ENCODE measurements at regions not wholly inside any gene's neighbourhood (a gene's known extent, or its start where the extent isn't known, plus 50 kb on each side); places are given as distances from the start of the nearest gene placed in this dataset.

DNA sequence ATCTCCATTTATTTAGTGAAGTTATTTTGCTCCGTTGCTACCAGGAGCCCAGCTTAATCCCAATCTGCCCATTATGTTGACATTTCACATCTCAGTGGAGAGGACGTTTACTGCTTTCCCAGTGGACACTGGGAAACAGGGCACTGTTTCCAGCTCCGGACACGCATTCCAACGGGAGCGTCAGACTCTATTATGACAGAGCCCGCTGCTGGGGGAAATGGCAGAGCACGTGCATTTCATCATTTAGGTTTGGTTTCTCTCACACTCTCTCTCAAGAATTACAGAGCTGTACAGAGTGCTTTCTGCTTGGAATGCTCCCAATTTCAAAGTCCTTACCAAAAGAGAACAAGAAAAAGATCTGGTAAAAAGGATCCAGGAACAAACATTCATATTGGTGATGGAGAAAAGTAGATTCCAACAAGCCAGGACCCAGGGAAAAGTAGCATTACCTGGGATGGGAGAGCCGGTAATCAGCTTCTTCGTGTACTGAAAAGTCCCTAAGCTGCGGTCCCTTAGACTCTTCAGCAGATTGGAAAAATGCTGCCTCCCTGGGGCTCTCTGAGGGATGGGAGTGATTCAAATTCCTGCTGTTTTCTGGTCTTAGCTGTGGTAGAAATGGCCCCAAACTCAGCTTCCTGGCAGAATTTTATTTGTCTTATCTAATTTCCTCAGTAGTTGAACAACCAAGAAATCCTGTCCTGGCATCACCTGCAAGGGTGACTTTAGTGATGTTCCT is 136.0 kb upstream of the THBS1 start:
- DNase-seq, result no peak

DNA sequence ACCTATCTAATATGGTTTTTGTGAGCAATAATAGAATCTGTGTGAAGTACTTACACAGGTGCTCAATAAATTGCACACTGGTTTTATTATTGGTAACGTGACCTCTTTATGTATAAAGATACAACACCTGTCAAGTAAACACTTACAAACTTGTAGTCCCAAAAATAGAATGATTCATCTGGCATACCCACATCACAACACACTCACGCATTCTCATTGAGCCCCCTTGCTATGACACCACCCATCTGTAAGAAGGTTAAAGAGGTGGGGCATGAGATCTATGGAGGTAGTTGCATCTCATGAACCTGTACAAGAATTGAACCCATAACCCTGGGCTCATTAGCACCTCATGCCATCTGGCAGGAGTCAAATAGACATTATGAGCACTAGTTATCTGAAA is 134.9 kb upstream of the THBS1 start:
- no peak for DNase-seq

DNA sequence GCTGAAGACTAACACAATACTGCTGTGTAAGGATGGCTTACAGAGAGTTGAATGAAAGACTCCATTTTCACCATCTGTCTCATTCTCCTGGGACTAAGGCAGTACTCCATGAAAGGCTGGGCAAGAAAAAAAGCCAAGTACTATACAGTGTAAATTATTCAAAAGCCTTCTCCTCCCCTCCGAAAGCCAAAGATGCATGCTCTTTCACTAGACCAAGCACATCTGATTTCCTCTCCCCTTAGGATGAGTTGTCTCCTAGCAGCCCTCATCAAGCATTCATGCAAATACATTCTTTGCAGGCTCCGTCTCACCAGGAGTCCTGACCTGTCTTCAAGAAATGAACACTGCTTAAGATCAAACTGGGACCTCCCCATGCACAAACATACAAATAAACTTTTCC is 133.5 kb upstream of the THBS1 start:
- DNase-seq, result no peak

DNA sequence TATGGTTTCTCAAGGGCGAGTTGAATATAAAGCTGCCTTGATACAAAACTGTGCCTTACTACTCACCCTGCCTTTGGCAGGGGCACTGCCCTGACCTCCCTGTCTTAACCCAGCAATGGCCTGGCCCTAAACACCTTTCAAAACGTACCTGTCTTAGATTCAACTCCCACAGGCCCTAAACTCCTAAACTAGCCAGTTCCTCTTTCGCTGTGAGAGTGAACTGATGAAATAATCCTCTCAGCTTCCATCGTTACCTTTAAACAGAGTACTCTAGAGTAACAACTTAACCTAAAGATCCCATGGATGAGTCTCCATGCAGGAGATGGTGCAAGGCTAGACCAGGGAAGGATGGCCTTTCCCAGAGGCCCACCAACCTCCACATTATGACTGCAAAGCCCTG is 133.0 kb upstream of the THBS1 start:
- DNase-seq, result no peak

DNA sequence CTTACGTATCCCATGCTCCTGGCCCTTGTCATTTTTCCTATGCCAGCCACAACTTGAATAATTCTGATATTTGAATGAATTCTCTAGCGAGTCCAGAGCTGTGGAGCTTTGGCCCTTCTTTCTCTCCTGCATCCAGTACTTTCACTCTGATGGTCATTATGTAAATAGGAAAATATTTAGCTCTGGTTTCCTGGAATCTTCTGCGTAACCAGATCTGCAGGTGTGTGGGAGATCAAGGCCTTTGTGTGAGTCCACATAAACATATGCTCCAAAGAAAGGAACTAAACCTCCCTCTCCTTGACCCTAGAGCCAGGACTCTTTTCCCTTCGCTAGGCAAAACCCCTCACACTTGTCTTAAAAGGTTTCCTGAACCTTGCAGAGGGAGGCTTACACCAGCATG is 132.5 kb upstream of the THBS1 start:
- DNase-seq, result no peak

DNA sequence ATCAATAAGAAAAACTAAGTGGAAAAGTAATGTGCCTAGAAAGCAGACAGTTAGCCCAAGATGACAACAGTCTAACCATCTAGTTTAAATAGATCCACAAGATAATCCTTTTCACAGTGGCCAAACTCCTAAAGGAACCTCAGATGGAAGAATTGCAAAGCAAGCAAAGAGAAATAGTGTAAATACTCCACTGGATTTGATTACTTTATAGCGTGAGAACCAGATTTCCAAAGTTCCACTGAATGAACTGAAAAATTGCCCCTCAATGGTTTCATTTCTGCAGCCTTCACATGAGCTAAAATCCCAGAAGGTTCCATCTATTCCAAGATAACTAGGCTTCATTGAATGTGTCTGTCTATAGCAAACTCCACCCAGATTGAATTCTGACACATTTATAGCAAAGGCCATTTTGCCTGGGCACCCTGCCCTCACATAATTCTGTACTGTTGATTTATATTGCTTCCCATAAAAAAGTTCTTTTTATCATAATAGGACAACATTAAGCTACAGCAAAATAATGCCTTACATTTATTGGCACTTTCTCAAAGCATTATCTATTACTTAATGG is 129.7 kb upstream of the THBS1 start:
- DNase-seq, result no peak

DNA sequence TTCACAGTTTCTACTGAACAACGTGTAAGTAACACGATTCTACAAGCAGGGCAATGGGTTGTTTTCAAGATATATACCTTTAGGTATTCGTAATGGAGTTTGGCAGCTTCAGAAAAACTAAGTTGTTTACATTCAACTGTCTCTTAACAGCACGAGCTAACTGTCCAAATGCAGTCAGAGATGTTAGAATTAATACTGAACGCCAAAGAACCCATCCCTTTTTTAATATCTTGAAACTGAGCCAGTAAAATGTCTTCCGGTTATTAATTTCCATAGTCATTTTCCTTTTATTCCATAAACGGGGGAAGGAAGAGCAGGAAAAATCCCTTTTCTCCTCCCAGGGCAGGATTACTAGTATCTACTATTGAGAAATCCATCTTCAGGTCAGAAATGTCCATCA is 129.0 kb upstream of the THBS1 start:
- DNase-seq, result no peak

DNA sequence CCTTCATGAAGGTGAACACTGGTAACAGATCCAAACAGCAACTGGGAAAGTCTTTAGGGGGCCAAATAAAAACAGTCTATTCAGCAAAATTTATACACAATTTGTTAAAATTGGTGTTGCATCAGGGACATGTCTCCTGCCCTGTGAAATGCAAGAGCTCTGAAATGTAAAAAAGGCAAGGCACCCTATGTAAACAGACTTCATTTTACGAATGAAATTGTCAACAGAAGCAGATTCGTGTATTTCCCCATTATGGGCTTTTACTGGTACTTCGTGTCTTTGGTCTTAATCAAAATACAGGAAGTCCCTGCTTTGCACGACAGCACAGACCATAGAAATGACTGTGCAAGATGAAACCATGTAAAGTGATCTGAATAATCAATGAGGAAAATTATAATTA is 127.3 kb upstream of the THBS1 start:
- no peak for DNase-seq

DNA sequence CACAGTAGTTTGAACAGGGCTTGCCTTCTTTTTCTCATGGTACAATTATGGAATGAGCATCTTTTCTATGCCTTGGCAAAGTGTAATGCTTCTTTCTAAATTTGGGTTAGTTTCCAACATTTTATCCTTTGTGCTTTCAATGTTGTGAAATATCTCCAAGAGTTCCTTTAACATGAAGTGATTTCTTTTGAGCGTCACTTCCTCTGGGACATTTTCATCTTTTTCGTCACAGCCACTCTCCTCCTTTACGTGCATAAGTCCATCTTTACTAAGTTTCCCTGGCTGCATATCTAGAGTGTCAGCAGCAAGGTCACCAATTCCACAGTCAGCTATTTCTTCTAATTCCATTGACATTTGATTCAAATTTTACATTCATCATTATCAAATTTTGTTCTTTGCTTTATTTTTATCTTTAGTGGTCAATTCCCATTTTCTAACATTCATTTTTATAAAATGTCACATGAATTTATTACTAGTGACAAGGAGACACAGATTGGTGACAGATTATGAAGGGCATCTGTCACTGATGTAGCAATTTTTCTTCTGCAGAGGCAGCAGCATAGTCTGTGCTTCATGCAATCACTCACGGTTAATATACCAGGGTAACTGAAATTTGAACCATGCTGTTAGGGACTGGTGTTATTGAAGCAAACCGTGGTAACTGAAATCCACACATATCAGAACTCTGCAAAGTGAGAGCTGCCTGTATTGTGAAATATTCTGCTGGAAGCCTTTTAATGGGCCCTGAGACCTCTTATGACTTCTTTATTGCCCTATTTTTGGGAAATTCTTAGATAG is 126.5 kb upstream of the THBS1 start:
- DNase-seq, result no peak

DNA sequence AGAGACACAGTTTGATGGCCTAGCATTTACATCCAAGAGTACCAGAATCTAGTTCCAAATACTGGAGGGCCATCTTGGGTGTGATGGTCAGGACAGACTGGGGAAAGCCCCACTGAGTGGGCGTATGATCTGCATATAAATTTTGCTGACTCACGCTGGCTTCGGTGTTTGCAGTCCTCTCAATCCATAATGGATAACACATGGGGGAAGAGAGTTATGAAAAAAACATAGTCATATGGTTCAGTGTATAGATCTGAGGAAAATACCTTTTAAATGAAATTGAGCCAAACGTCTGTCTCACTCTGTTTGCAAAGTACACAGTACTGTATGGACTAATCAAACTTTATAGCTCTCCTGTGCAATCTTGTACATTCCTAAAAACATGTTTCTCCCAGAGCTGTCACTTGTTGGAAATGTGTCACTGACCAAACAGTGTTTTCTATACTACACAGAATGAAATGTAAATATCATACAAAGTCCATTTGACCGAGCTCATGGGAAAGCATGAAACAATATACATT is 125.3 kb upstream of the THBS1 start:
- no peak for DNase-seq

DNA sequence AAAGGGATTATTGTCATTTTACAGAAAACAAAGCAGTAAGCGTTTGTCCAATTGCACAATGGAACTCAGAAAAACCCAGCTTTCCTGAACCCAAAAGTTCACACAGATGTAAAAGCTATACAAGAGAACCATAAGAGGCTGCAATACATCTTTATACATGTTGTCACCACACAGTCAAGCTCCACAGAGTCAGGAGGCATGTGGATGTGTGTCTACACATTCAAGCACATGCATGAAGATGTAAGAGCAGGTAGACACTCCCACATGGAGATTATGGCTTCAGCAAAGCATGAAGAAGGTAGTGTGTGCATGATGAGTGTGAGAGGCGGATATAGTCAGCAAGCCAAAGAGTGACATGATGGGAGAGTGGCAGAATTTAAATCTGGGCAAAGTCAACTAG is 124.7 kb upstream of the THBS1 start:
- DNase-seq, result no peak

DNA sequence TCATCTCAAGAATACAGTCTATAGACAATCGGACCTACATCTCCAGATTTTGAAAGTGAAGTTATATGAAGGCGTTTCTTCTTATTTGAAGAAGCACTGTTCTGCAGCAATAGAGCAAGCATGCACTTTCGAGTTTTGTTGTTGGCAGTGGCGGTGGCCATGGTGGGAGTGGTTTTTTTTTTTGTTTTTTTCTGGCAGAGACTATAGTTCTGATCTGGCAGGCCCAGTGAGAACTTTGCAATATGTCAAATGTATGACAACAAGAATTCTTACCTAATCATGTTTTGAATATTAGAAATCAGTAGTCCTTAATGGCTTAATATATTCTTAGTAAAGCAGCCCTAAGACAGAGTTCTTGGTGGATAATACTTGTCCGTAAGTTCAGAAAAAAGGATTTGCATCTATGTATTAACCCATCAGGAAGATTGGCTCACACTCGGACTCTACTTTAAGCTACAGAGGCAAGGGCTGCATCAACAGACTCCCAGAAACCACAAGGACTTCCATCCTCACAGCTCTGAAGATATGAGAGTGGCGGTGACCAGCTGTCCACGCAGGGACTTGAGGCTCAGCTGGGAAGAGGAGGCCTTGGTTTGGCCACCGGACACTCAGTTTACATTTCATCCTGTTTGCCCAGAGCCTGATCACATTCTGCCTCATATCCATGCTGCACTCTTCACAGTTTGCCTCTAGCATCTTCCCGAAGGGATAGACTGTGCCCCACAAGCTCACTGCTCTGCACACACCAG is 124.1 kb upstream of the THBS1 start:
- DNase-seq, result no peak

DNA sequence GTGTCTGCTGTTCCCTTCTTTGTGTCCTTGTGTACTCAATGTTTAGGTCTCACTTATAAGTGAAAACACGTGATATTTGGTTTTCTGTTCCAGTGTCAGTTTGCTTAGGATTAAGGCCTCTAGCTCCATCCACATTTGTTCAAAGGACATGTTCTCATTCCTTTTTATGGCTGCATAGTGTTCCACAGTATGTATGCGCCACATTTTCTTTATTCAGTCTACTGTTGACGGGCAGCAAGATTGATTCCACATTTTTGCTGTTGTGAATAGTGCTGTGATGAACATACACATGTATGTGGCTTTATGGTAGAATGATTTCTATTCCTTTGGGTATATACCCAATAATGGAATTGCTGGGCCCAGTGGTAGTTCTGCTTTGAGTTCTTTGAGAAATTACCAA is 122.7 kb upstream of the THBS1 start:
- no peak for DNase-seq

DNA sequence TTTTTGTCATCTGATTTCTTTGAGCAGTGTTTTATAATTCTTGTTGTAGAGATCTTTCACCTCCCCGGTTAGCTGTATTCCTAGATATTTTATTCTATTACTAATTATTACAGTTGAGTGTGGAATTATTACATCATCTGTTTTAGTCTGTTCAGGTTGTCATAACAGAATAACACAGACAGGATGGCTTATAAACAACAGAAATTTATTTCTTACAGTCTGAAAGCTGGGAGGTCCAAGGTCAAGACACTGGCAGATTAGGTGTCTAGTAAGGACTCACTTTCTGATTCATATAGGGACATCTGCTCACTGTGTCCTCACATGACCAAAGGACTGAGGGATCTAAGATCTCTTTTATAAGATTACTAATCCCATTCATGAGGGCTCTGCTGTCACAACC is 121.3 kb upstream of the THBS1 start:
- DNase-seq, result no peak

DNA sequence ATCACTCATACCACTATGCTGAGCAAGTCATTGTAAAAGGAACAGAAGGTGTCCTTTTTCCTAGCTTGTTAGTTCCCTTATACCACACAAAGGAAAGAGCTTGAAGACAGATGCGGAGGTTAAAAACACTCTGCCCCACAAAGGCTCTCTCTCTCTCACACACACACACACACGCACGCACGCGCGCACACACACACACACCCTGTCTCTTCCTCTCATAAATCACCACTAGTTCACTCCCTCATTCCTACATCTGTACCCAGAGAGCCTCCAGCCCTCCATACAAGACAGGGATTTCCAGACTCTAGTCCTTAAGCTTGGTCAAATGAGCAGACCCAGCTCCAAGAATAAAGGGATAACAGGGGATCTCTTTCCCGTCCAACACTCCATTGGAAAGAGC is 120.1 kb upstream of the THBS1 start:
- DNase-seq, result no peak

DNA sequence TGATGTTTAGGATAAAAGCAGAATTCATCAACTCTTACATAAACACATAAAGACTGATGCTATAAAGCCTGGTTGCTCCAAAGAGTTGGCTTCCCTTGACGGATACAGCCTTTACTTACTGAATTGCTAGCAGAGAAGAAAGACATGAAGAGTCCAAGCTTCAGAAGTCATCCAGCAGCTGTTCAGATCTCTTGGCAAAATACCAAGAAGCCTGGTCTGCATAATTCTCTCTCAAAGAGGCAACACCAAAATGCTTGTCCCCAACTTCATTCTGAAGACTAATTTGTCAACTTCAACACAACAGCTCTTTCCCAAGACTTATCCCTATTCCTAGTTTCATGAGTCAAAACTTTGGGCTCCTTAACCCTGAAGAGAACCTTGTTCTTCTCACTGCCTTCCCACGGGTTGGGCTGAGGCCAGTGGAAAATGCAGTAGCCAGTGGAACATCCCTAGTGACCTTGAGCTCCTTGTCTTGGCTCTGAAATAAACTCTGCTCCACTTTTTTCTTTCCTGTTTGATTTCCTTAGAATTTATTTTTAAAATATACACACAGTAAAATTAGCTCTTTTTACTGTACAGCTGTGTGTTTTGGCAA is 119.2 kb upstream of the THBS1 start:
- no peak for DNase-seq

DNA sequence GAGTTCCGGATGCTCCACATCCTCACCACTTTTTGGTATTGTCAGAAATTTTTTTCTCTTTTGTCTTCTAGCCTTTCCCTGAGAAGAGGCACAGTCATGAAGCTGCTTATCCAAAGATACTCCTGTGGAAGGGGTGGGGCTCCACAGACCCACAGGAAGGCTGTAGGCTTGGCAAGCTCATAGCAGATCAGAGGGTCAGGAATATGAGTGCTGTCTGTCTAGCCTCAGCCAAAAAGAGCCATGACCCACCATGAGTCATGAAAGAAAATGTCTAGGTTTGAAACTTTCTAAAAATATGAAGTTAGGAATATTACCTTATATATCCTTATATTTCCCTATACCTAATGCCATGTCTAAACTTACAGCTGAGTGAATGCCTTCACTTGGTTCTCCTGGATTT is 118.2 kb upstream of the THBS1 start:
- no peak for DNase-seq

DNA sequence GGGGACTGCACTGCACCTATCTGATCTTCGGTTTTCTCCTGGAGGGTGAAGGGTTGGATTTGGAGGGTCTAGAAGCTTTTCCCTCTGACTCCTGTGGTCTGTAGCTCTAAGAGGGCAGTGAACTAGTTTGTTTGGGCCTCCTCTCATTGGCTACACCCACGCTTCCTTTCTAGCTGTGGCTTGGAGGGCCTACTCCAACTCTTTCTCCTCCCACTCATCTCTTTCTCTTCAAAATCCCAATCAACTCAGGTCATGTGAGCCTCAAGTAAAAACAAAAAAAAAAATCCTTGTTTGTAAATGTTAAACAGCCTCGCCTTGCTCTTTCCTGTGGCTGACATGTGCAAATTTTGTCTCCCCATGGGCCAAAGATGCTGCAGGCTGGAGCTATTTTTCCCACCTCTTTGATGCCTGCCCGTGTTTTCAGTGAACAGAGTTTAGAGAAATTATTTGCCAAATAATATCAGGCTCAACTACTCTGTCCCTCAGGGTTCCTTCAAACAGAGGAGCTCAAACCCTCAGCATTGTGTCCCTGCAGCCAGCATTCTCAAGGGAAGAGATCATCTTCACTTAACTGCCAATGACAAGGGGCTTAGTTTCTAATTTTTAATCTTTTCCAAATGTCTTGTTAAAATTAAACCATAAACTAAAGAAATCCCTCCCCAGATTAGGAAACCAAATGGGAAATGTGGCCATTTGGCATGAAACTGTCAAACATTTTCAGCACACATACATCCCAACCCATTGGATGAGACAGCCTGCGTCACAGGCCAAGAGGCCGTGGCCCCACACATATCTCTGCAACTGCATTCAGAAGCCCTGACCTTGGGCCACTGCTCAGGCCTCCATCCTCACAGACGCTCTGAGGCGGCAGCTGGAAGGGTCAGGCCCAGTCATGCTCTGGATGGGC is 114.8 kb upstream of the THBS1 start:
- DNase-seq, result no peak

DNA sequence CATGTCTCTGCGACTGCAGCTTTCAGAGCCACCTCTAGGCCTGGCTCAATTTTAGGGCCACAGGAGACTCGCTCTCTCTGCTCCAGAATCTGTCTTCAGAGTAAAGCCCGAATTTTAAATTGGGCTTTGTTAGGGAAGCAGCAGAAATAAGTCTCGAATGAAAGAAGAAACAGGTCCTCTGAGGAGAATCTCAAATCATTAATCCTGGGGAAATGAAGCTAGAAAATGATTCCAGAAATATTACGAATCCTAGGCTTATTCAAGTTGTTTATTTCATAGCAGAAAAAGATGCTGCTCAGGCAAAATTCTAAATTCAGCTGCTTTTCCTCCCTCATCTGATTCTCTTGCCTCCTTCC is 114.2 kb upstream of the THBS1 start:
- DNase-seq, result no peak

DNA sequence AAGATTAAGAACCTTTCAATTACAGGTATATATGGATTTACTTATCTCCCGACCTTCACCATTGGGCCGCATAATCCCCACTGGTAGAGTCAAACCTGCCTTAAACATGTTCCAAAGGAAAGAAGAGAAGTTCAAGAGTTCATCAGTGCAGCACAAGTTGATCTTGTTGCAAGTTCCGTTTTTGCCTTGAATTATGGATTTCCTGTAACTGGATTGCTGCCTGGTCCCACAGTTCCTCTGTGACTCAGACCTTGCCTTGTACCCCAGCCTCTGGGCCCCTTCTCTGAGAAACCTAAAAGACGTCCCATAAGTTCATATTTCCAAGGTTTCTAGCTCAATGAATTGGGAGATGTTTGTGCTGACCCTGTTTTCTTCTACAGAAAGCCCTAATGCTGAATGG is 112.5 kb upstream of the THBS1 start:
- no peak for DNase-seq

DNA sequence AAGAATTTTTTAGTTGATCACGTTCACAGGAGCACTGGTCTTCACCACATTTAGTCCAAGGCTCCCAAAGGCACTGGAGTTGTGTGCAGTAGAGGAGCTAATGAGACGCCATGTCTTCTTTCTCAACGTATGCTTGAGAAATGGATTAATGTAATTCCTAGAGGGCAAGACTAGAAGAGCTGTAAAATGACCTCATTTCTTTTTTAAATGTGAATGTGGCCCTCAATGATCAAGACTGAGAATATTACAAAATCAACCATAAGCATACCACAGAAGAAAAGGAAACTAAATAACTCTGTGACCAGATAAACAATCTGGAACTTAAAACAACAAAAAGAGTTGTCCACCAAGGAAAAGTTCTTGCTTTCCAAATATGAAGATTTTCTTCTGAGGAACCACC is 112.1 kb upstream of the THBS1 start:
- no peak for DNase-seq

Data from T1000 (cell line).